Colonic mucosa (tissue), 4 donors: ENCODE measurements at regions not wholly inside any gene's neighbourhood (a gene's known extent, or its start where the extent isn't known, plus 50 kb on each side); places are given as distances from the start of the nearest gene placed in this dataset.

Experiments
- DNase-seq: peaks from one replicate; pipeline ENCODE4 v3.0.0-alpha.2; 2020
- H3K27ac ChIP-seq: fragments of 200-600 bp; one replicate; pipeline ENCODE4 v1.8.0; 2021
- H3K27me3 ChIP-seq: fragments of 200-600 bp; one replicate; pipeline ENCODE4 v1.8.0; 2021
- H3K36me3 ChIP-seq: fragments of 200-600 bp; one replicate; pipeline ENCODE4 v1.8.0; 2021
- H3K4me1 ChIP-seq: fragments of 200-600 bp; one replicate; pipeline ENCODE4 v1.8.0; 2021; ENCODE audit warnings: mild to moderate bottlenecking
- H3K4me3 ChIP-seq: fragments of 200-600 bp; one replicate; pipeline ENCODE4 v1.8.0; 2021
- H3K9ac ChIP-seq, 2 donors: one replicate each; pipeline ENCODE4 v1.7.0; 2013; ENCODE audit warnings: control low read depth in 2 of 2, low read depth in 2 of 2, low read length in 2 of 2
- H3K9me3 ChIP-seq: fragments of 200-600 bp; one replicate; pipeline ENCODE4 v1.8.0; 2021
- CTCF ChIP-seq: fragments of 200-600 bp; IDR thresholded peaks from one replicate; pipeline ENCODE4 v1.8.0; 2022; ENCODE audit warnings: antibody characterized with exemption, mild to moderate bottlenecking
- intact Hi-C: fragments of 100-400 bp; cut with DNase I; formaldehyde crosslinking; loops from one replicate; pipeline ENCODE4 v1.14.1; 2022
- donor health status: healthy.
- donor health status: DM: no; HTN: no; CAD: no.
- donor health status: DM: no; HTN: no; CAD: no.

- no peaks in the 10 kb centered on the region for H3K36me3 ChIP-seq
- no peak overlapping the region for H3K4me3 ChIP-seq
- intact Hi-C loops, result no loop called here
- H3K27ac ChIP-seq, result no peak overlapping the region
- no peaks in the 10 kb centered on the region for H3K27me3 ChIP-seq
- no peak overlapping the region for H3K9ac ChIP-seq
- no peak for DNase-seq
- H3K4me1 ChIP-seq, result no peaks in the 10 kb centered on the region
- H3K9me3 ChIP-seq, result no peaks in the 10 kb centered on the region
- no peak for TF ChIP-seq CTCF
Observed at GRCh38 chr14:43215524-43215923, 1291.6 kb downstream of the FSCB start.

- Histone ChIP-seq H3K27ac (no peak overlapping the region), H3K4me1 (no peaks in the 10 kb centered on the region), H3K36me3 (no peaks in the 10 kb centered on the region), H3K27me3 (no peaks in the 10 kb centered on the region), H3K9me3 (no peaks in the 10 kb centered on the region), H3K9ac (no peak overlapping the region), H3K4me3 (no peak overlapping the region)
- TF ChIP-seq CTCF, result no peak
- no peak for DNase-seq
- intact Hi-C loops, result no loop called here
Observed at GRCh38 chr14:43207189-43207588, 1299.9 kb downstream of the FSCB start.

- Histone ChIP-seq H3K9me3 (no peaks in the 10 kb centered on the region), H3K4me3 (no peak overlapping the region), H3K27ac (no peak overlapping the region), H3K4me1 (no peaks in the 10 kb centered on the region), H3K36me3 (no peaks in the 10 kb centered on the region), H3K9ac (no peak overlapping the region), H3K27me3 (no peaks in the 10 kb centered on the region)
- no peak for DNase-seq
- intact Hi-C loops, result no loop called here
- TF ChIP-seq CTCF, result no peak
Observed at GRCh38 chr14:43204816-43205215, 1302.3 kb downstream of the FSCB start.

GRCh38 chr14:43200519-43200918 lies 1306.6 kb downstream of the FSCB start:
- no peaks in the 10 kb centered on the region for H3K4me1 ChIP-seq
- intact Hi-C loops, result no loop called here
- H3K27me3 ChIP-seq, result no peaks in the 10 kb centered on the region
- no peak overlapping the region for H3K27ac ChIP-seq
- H3K9ac ChIP-seq, result no peak overlapping the region
- H3K36me3 ChIP-seq, result no peaks in the 10 kb centered on the region
- H3K9me3 ChIP-seq, result no peaks in the 10 kb centered on the region
- no peak for DNase-seq
- no peak overlapping the region for H3K4me3 ChIP-seq
- no peak for TF ChIP-seq CTCF

GRCh38 chr14:43198465-43198864 lies 1308.6 kb downstream of the FSCB start:
- Histone ChIP-seq H3K27me3 (no peaks in the 10 kb centered on the region), H3K4me1 (no peaks in the 10 kb centered on the region), H3K36me3 (no peaks in the 10 kb centered on the region), H3K4me3 (no peak overlapping the region), H3K9ac (no peak overlapping the region), H3K27ac (no peak overlapping the region), H3K9me3 (no peaks in the 10 kb centered on the region)
- DNase-seq, result no peak
- TF ChIP-seq CTCF, result no peak
- intact Hi-C loops, result no loop called here

- no peak for TF ChIP-seq CTCF
- Histone ChIP-seq H3K27ac (no peak overlapping the region), H3K9ac (no peak overlapping the region), H3K27me3 (no peaks in the 10 kb centered on the region), H3K36me3 (no peaks in the 10 kb centered on the region), H3K4me1 (no peaks in the 10 kb centered on the region), H3K9me3 (no peaks in the 10 kb centered on the region), H3K4me3 (no peak overlapping the region)
- intact Hi-C loops, result no loop called here
- no peak for DNase-seq
Observed at GRCh38 chr14:43184540-43184939, 1322.5 kb downstream of the FSCB start.
